Choroid plexus epithelial cell (primary cell): ENCODE measurements at regions not wholly inside any gene's neighbourhood (a gene's known extent, or its start where the extent isn't known, plus 50 kb on each side); places are given as distances from the start of the nearest gene placed in this dataset.

ENCODE experiments used
- DNase-seq: peaks from one replicate; pipeline ENCODE4 v3.0.0-alpha.2; 2010; ENCODE audit warnings: low read depth
- H3K4me3 ChIP-seq: 2 replicates; pipeline ENCODE4 v1.5.1; 2011; ENCODE audit warnings: low read depth, mild to moderate bottlenecking, control low read depth, low read length, moderate library complexity
- CTCF ChIP-seq: conservative IDR thresholded peaks from 2 replicates; pipeline ENCODE4 v1.5.1; 2011; ENCODE audit warnings: low read depth, mild to moderate bottlenecking, control low read depth, inconsistent platforms, low read length, moderate library complexity

- no peak overlapping the region for H3K4me3 ChIP-seq
- no peak for TF ChIP-seq CTCF
- no peak for DNase-seq
These were observed 399.4 kb upstream of the ADGRL3 start for GRCh38 chr4:60800701-60801100.

GRCh38 chr4:60805500-60806313 lies 394.4 kb upstream of the ADGRL3 start:
- DNase-seq: peak; percentile 75
- no peak overlapping the region for H3K4me3 ChIP-seq
- peak; percentile 84 for TF ChIP-seq CTCF

- TF ChIP-seq CTCF: no peak
- no peak overlapping the region for H3K4me3 ChIP-seq
- no peak for DNase-seq
These were observed 391.2 kb upstream of the ADGRL3 start for GRCh38 chr4:60808726-60809485.

GRCh38 chr4:60809486-60809800 lies 390.7 kb upstream of the ADGRL3 start:
- no peak for TF ChIP-seq CTCF
- no peak overlapping the region for H3K4me3 ChIP-seq
- no peak for DNase-seq

- no peak for TF ChIP-seq CTCF
- H3K4me3 ChIP-seq: no peak overlapping the region
- DNase-seq: no peak
These were observed 387.3 kb upstream of the ADGRL3 start for GRCh38 chr4:60812811-60813210.

GRCh38 chr4:60814549-60814948 lies 385.6 kb upstream of the ADGRL3 start:
- no peak for TF ChIP-seq CTCF
- no peak overlapping the region for H3K4me3 ChIP-seq
- no peak for DNase-seq
